ENCODE measurements at regions not wholly inside any gene's neighbourhood (a gene's known extent, or its start where the extent isn't known, plus 50 kb on each side); places are given as distances from the start of the nearest gene placed in this dataset.

DNA sequence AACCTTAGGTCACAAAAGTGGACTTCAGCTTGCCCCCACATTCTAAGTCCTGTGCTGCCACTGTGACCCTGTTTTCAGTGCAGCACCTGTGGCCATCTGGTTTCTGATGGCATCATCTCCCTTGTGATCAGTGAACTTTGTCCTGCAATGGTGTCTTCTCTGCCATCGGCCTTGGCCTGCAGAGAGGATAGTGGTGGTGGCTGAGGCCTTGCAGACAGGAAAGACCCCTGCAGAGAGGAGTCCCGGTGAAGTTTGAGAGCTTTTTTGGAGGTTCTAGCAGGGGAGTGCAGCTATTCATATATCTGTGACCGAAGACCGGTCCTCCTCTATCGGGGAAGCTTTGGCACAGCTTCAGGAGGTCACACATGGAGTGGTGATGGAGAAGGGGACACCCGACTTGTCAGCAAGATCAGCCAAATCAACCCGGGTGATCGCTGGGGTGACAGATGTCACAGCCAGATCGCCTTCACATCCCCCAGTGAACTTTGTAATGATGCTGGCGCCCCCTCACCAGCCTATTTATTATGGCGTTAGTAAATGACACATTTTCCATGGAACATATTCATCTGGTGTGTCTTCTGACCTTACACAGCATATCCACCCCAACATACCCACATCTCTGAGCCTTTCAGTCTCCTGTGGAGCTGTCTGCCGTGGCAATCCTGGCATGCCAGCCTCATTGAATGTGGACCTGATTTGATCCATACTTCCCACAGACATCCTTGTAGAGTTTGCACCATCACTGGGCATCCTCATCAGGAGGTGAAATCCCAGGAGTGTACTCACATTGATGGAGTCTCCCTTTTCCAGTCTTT, 136.1 kb downstream of the PAPOLA start:
- DNase-seq = no peak

DNA sequence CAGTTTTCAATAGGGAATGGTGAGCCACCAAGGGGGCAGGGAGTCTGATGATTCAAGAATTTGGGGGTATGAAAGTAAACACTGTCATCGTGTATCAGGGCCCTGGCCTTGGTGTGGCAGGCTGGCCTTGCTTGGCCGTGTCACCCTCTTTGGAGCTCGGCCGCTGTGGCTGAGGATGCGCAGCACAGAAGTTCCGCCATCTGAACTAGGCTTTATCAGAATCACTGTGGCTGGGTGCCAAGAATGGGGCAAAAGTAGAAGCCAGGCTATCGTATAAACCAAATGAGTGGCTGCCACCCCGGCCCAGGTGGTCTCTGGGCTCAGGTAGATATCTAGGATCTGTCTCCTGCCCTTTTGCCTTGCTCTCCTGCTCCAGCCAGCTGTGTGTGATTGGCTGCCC, 137.4 kb downstream of the PAPOLA start:
- no peak for DNase-seq

DNA sequence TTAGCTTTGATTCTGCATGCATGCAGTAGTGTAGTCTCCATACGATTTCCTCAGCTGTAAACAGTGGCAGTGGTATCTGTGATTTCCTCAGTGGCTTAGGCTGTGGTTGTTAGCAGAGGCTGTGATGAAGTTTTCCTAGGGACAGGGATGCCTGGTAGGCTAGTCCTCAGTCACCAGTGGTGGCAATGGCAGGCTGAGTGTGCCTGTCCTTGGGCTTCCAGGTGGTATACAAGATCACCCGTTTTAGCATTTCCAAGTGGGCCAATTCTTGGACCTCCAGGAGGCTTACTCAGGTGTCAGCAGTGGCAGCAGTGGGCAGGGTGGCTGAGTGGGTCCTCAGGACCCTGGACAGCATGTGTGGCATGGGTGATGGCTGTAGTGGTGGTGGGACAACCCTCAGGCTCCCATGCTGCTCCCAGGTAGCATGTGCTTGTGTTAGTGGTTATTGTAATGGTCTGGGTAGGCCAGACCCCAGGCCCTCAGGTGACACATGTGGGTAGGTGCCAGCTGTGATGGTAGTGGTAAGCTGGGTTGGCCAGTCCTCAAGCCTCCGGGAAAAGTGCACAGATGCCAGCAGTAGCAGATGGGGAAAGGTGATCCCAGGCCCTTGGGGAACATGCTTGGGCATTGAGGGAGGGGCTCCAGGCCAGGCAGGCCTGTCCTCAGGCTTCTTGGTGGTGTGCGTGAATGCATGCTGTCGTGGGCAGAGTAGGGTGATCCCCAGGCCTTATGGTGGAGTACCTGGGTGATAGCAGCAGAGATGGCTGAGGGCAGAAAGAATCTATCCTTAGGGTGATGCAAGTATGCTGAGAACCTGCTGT, 146.5 kb downstream of the PAPOLA start:
- no peak for DNase-seq

DNA sequence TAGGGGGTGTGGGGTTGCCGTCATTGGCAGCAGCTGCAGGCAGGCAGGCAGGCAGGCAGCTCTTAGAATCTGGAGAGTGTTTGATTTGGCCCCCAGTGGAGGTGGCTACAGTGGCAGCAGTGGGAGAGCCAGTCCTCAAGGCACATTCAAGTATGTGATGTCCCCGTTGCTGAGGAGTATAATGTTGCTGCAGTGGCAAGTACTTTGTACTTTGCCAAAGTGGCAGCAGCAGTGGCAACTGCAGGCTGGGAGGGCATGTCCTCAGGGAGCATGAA, 147.1 kb downstream of the PAPOLA start:
- DNase-seq = no peak

DNA sequence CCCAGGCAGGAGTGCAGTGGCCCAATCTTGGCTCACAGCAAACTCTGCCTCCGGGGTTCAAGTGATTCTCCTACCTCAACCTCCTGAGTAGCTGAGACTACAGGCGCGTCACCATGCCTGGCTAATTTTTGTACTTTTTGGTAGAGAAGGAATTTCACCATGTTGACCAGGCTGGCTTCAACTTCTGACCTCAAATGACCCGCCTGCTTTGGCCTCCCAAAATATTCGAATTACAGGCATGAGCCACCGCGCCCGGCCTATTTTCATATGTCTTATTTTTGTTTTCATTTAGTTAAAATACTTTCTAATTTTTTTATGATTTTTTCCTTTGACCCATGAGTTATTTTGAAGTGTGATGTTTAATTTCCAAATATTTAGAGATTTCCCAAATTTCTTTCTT, 143.6 kb upstream of the VRK1 start:
- DNase-seq = no peak

DNA sequence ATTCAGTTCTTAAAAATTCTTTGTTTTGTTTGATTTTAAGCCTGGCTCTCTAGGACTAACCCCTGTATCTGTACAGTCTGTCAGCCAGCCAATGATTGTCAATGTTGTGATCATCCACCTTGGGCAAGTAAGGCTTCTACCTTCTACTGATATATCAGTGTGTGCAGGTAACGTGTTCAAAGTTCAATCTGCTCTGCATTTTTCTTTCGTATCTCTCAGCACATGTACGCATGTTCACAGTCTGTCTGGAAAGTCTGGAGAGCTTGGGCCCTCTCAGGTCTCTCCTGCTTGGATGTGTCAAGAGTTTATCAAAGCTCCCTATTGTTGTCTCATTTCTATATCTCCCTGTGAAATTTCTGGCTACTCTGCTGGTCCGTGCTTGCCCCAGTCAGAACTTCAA, 138.6 kb upstream of the VRK1 start:
- no peak for DNase-seq

DNA sequence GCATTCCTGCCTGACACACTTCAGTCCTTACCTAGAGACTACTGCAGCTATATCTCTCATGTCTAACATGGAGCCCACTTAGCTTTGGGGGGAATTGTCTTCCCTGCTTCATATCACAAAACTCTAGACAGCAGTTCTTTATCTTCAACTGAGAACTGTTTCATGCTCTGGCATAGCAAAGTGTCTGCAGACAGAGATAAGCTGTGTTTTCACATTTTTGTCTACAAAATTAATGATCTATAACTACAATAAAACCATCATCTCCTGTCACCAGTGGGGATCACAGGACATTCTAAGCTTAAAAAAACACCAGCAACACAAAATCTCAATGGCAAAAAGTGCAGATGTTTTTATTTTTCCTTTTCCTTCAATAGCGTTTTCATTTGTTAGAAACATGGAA, 137.1 kb upstream of the VRK1 start:
- DNase-seq = no peak

DNA sequence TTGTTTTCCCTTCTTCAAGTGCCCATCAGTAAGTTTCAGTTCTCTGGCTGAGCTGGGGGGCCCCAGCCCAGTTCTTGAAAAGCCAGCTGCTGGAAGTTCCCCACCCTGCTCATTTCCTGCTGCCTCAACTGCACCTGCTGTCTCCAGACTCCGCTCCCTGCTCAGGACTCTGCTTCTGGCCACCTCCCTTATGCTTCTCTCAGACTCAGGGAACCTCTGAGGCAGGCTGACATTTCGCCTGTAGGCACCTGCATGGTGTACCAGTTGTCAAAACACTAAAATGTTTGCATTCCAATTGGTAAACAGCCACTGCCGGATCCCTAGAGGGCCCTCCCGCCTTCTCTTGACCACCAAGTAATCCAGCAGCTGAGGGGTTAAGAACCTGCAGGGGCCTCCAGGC, 136.5 kb upstream of the VRK1 start:
- DNase-seq = no peak

DNA sequence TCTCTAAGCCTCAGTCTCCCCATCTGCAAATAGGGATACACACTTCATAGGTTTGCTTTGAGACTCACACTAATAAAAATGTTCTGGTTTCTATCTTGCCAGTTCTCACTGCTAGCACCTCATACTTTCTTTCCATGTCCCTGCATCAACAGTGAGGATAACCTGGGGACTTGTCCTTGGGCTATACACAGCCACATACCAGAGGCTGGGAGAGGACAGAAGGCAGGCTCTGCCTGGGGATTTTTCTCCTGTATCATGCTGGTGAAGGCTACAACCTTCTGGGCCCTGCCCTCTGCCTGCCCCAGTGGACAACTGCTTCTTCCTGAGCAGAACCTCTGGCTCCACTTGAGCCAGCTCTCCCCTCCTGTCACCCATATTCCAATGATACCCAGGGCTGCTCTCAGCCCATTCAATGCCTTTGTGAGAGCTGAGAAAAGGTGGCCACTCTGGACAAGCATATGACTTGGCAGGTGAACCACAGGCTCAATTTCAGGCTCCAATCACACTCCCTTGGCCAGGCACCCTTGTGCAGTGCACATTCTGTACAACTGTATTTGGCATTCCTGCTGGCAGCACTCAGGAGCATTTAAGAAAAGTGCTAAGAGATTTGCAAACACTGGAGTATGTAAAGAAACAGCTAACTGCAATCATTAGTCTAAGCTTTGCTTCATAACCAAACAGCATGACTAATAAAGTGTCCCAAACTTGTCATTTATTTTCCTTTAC, 135.8 kb upstream of the VRK1 start:
- DNase-seq = no peak

DNA sequence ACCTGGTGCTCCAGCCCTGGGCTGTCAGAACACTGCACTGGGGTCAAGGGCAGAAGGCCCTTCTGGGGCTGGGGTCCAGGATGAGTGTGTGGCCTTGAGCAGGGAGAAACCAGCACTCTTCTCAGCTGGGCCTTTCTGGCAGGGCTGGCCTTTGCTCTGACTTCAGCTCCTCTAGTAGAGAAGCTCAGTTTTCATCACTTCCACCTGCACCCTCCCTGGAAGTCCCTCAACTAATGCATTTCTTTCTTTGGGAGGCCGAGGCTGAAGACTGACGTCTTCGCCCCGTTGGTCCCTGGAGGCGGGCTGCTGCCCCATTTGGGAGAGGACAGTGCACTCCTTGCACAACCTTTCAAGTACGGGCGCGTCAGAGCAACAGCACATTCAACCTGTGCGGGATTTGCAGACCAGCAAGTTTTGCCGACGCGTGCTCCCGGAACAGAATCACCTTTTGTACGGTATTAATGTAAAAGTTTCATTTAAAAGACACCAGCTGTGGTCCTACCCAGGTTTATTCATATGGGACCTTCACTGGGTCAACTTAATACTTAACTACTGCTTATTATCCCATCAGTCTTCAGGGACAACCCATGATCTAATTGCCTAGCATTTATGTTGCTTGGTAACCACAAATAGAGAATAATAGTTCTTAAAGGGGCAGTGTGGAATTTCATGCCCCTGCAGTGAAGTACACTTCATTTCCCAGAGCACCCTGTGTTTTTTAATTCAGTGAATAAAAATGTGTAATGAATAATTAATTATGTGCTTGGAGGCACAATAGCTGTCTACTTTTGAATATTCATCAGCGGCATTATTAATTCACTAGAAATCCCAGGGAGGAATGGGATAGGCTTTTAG, 134.8 kb upstream of the VRK1 start:
- DNase-seq = peak; percentile 80

DNA sequence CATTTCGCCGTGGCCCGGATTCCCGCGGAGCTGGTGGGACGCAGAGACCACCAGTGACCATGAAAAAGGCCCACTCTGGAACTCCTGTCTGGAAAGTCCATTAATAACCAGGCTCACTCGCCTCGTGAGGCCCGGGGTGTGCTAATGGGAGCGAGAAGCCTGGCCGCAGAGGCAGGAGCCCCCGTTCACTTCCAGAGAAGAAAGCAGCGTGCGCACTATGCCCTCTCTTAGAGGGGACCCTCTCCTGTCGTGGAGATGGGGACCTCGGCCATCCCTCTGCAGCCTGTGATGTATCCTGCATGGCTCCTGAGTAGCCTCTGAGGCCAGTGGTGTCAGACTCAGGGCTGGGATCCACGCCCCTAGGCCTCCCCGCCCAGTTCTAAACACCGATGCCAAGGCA, 134.1 kb upstream of the VRK1 start:
- no peak for DNase-seq

DNA sequence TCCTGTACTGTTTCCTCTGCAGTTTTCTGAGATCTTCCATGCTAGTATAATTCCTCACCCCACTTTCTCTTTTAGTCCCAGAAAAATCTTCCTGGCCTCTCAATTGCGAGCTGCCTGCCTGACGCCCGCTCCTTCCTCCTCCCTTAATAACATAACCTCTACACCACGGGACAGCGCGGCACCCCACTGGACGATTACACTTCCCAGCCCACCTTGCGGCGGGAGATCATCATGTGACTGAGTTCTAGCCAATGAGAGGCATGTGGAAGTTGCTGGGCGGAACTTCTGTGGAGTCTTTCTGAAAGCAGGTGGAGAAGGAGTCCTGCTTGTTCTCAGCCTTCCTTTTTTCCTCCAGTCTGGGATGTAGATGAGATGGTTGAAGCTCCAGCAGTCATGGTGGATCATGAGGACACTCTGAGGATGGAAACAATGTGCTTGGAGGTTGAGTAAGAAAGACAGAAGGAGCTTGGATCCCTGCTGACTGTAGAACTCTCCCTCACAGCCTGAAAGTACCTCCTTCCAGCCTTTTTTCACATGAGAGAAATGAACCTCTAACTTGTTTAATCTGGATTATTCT, 133.6 kb upstream of the VRK1 start:
- no peak for DNase-seq

DNA sequence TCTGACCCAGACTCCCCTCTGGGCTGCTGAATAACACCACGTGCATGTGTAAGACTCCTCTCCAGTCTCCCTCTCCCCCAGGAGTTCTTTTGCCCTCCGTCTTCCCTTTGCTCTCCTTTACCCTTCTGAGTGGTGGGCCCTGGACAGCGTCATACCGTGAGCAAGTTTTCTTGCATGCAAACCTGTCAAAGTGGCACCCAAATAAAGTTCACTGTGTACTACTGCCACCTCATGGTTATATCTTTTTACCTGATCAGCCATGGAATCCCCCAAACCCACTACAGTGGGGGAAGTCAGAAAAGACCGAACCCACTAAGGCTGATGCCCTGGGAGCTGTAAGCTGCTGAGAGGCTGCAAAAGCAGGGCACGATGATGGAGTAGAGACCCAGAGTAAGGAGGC, 131.1 kb upstream of the VRK1 start:
- peak; percentile 6 for DNase-seq

DNA sequence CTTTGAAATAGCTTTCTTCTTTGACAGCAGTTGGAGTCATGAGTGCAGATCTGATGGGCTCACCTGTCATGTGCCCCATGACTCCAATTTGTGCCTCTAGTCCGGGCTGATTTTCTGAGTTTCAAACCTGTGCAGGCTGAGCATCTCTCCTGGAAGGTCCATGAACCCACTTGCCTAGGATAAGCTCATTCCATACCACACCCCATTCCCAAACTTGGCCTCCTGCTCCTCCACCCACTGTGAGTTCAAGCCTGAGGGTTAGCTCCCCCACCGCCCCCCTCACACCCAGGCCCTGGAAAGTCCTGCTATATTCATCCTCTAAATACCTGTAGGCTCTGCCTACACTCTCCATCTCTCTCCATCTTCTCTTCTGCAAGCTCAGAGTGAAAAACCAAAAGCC, 126.8 kb upstream of the VRK1 start:
- DNase-seq = no peak

DNA sequence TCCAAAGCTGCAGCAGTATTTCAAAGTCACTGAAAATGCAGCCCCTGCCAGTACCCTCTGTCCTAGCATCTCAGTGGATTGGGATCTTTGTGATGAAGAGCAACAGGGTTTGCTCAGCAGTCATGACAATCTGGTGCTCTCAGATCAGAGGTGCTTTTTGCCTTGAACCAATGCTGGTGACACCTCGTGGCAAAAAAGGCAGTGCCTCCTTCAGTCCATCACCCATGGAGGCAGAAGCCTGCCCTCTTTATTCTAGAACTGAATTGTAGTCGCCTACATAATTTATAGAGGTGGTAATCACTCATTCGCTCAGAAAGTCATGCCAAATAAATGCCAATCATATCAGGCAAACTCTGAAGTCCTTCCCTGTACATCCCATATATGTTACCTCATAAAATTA, 126.0 kb upstream of the VRK1 start:
- no peak for DNase-seq

DNA sequence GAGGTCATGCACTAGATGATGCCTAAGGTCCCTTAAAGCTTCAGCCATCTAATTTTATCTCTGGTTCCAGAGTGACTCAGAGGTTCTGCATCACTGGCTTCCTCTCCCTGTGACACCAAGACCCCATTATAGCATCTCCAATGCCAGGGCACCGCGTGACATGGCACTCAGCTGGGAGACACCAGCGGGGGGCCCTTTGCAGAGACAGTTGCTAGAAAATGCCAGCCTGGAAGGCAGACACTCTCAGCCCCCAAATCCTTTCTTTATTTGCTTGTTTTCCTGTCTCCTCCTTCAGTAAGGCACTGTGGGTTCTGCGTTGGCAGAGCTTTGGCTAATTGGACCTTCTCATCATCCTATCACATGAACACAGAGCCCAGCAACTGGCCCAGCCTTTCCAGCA, 123.5 kb upstream of the VRK1 start:
- DNase-seq = no peak

DNA sequence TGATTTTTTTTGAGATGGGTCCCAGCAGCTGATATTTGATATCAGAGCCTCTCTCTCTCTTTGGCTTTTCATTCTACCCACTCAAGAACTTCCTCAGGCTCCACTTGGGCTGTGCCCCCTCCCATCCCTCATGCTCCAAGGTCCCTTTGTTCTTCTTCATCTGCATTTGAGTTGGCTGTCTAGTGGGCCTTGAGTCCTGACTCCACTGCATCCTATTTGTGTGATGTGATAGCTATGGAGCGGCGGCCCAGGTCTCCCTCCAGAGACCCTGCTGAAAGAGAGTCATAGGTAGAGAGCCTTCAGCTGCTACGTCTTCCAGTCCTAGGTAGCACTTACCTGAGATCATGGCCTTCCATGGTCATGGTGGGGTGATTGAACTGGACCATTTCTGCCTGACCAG, 123.1 kb upstream of the VRK1 start:
- DNase-seq = no peak

DNA sequence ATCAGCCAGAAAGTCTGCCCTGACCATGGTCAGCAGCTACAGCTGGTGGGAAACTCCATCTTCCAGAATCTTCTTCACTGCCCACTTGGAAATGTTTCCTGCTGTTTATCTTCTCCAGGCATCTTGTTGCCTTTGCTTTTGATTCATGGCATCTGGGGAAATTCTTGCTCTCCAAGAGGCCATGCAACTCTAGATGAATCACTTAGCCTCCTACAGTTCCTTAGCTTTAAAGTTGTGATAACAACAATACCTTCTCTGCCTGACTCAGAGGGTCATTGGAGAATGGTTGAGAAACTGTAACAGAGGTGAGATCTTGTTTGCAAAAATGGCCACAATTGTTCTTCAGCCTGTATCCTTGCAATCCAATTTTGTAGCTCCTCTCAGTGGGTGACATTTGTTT, 121.0 kb upstream of the VRK1 start:
- no peak for DNase-seq

DNA sequence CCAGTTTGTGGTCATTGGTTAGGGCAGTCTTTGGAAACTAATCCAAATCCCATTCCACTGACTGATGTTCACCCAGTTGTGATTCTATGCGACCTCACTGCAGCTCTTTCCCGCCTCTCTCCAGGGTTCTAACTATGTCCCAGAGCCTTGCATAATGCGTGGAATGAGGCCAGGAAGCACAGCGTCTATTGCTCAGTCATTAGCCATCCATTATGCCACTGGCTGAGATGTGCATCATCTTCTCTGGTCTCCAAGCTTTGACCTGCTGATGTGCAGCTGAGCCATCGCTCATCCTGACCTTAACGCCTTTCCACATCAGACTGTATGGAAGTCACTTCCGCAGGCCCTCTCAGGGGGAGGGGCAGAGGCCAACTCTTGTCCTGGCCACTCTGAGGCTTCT, 115.4 kb upstream of the VRK1 start:
- no peak for DNase-seq

DNA sequence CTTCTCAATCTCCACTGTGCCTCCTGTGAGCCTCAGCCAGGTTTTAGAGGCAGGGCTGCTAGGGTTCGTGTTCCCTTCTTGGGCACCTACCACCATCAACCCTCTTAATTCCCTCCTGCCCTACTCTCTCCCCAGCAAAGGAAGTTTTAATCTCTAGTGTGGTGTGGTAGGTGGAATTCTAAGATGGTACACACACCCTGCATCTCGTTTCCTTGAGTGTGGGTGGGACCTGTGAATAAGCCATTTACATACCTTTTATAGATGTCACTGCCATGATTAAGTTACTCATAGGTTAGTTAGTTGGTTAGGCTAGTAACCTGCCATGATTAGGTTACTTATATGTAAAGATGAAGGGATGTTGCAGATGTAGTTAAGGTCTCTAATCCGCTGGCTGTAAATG, 114.8 kb upstream of the VRK1 start:
- DNase-seq = no peak

DNA sequence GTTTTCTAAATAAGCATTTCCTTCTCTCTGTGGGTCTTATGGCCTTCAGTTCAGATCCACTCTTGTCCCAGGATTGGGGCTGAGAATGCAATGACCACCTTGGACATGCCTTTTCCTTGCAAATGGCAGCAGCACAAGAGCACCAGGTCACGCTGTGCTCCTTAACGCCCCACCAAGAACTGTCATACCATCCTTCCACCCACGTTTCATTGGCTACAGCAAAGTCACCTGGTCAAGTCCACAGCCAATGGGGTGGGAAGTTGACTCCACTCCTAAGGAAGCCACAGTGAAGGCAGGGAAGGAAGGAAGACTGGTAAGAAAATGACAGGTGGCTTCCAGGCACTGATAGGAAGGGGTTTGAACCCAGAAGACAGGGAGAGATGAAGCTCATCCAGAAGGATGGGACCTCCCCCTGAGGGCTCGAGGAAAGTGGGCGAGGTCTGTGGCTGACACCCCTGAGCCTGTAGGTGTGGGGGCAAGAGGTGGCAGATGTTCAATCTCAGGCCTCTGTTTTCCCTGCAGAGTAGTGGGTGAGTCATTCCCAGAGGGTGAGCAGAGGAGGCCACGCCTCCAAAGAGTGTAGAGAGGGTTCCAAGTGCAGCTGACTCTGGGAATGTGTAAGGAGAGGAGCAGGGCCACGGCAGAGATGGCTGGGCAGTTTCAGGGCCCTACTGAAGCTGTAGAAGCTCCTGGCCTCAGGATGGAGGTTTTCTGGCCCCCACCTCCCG, 113.5 kb upstream of the VRK1 start:
- DNase-seq = no peak

DNA sequence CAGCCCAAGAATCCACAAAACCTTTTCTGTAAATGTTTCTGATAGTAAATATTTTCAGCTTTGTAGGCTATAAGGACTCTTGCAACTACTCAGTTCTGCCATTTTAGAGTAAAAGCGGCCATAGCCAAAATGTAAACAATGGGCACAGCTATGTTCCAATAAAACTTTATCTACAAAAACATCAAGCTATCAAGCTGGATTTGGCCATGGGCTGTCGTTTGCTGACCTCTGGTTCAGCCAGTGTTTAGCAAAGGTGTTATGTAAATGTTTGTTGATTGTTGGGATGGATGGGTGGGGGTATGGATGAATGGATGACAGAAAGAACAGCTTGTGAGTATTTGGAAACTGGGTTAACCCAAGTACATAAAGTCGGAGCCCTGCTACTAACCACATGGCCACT, 111.1 kb upstream of the VRK1 start:
- no peak for DNase-seq
